AG09319 (cell line): ENCODE measurements at regions not wholly inside any gene's neighbourhood (a gene's known extent, or its start where the extent isn't known, plus 50 kb on each side); places are given as distances from the start of the nearest gene placed in this dataset.

Experiments used
- DNase-seq: peaks from one replicate; pipeline ENCODE4 v3.0.0-alpha.2; 2010; ENCODE audit warnings: low read depth; ENCODE audit errors: extremely low read depth
- CTCF ChIP-seq: IDR thresholded peaks from 2 replicates; pipeline ENCODE4 v1.5.1; 2011; ENCODE audit warnings: low read depth, mild to moderate bottlenecking, inconsistent platforms, low read length, moderate library complexity

- TF ChIP-seq CTCF, result no peak
- DNase-seq, result no peak
These were observed 638.9 kb downstream of the SPRY1 start for GRCh38 chr4:124035364-124036041.

GRCh38 chr4:124037236-124037635 is 640.6 kb downstream of the SPRY1 start:
- no peak for TF ChIP-seq CTCF
- DNase-seq, result peak; percentile 35

GRCh38 chr4:124044330-124044729 is 647.7 kb downstream of the SPRY1 start:
- TF ChIP-seq CTCF, result no peak
- DNase-seq, result no peak

- DNase-seq, result no peak
- TF ChIP-seq CTCF, result no peak; the same call in 1 of the 2 replicates
These were observed 648.3 kb downstream of the SPRY1 start for GRCh38 chr4:124044867-124045266.

- no peak for DNase-seq
- TF ChIP-seq CTCF, result no peak
These were observed 649.6 kb downstream of the SPRY1 start for GRCh38 chr4:124046190-124046589.

- no peak for TF ChIP-seq CTCF
- DNase-seq, result no peak
These were observed 657.4 kb downstream of the SPRY1 start for GRCh38 chr4:124053872-124054538.

GRCh38 chr4:124055336-124055735 is 657.2 kb downstream of the ANKRD50 start:
- no peak for DNase-seq
- TF ChIP-seq CTCF, result no peak
